Activated CD8-positive, alpha-beta memory T cell treated with anti-CD3 and anti-CD28 coated beads, Interleukin-2, amount 50 U/mL, for 24 hours (primary cell): ENCODE measurements at regions not wholly inside any gene's neighbourhood (a gene's known extent, or its start where the extent isn't known, plus 50 kb on each side); places are given as distances from the start of the nearest gene placed in this dataset.

Source experiments
- DNase-seq: peaks from one replicate; pipeline ENCODE4 v3.0.0-alpha.2; 2020; ENCODE audit errors: extremely low read depth

DNA sequence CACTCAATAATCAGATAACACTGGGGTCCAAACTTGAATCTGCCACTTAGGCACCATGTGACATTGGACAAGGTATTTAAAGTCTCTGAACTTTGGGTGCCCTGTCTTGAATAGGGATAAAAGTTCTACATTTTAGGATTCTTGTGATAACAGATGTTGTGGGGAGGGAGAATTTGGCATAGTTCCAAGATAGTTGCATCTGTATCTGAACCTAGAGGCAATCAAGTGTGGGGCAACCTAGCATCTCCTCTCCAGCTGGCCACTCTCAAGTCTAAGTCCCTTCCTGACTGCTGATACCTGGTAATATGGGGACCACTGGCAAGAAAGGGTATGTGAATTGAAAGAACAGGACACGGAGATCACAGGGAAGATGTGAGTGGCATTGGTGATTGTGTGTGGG is 256.1 kb downstream of the FOXO1 start:
- DNase-seq, result no peak

DNA sequence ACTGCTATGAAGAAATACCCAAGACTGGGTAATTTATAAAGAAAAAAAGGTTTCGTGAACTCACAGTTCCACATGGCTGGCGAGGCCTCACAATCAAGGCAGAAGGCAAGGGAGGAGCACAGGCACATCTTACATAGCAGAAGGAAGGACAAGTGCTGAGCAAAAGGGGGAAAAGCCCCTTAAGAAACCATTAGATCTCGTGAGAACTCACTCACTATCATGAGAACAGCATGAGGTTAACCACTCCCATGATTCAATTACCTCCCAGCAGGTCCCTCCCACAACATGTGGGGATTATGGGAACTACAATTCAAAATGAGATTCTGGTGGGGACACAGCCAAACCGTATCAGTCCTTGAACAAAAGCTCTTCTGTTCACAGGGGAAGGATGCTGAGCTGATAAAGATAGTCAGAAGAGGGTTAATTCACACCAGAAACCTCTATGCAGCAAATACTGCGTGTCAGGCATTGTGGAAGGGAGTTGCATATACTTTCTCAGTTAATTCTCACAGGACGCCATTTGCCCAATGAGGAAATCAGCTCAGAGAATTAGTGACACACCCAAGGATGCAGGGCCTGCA is 246.2 kb downstream of the FOXO1 start:
- no peak for DNase-seq

DNA sequence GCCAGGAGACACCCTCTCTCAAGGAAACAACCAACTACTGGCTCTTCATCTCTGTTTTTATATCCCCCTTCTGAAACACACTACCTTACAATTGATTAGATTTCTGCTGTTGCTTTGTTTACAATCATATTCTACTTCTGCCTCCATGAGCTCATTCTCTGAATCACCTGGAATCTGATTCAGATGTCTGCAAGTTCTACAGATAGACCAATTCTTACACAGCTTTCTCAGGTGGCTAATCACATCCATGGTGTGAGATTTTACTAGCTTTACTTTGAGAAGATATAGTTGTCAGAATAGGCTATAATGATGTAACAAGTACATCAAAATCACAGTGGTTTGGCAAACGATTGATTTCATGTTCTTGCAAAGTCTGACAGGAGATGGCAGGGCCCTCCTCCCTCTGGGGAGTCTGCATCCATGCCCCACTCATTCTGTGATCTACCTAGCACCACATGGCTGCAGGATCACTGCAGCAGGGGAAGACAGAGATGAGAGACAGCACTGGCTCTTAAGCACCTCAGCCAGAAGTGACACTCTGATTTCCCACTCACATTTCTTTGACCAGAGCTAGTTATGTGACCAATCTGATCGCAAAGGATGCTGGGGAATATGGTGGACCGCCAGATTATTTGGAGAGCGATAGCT is 243.7 kb downstream of the FOXO1 start:
- DNase-seq, result no peak

DNA sequence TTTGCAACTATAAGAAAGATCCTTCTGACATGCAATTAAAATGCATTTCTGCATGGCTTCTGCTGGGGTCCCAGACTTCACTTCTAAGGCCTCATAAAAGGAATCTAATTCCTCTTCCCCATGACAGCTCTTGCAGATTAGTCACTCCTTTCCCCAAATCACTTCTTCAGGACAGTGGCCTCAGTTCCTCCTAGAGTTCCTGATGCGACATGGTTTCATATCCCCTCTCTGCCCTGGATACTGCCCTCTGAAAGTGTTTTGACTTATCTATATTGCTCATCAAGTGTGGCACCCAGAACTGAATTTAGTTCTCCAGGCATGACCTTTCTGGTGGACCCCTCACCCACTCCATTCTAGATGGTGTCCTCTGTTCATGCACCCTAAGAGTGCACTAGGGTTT is 238.1 kb downstream of the FOXO1 start:
- DNase-seq, result no peak

DNA sequence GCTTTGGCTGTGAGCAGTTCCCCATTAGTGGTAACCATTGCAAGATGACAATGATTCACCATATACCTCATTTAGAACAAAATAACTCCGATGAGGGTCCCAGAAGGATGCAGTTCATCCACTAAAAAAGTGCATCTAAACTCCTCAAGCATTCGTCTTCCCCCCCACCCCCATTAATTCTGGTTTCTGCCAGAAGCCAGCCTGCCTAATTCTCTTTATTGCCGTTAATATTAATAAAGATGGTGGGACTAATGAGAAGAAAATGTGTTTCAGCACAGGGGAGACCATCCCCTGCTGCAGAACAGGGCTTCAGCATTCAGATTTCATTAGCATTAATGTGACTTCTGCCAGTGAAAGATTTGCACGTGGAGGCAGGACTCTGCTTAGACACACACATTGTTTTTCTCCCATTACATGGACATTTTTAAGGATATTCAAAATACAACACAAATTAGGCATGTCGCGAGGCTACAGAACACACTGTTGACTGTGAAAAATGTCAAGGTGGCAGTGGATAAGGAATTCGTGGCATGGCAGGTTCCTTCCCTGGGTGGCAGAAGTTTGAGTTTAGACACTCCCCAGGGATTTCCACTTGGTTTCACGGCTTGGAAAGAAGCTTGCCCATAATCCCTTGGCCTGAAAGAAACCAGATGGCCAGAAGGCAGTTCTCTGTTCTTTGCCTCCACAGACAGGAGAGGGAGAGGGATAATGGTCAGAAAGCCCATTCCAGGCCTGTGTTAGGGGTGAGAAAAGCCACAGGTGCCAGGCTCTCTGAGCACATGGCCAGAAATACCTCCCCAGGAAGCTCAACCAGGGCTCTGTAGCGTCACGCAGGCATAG is 236.5 kb downstream of the FOXO1 start:
- DNase-seq, result no peak

DNA sequence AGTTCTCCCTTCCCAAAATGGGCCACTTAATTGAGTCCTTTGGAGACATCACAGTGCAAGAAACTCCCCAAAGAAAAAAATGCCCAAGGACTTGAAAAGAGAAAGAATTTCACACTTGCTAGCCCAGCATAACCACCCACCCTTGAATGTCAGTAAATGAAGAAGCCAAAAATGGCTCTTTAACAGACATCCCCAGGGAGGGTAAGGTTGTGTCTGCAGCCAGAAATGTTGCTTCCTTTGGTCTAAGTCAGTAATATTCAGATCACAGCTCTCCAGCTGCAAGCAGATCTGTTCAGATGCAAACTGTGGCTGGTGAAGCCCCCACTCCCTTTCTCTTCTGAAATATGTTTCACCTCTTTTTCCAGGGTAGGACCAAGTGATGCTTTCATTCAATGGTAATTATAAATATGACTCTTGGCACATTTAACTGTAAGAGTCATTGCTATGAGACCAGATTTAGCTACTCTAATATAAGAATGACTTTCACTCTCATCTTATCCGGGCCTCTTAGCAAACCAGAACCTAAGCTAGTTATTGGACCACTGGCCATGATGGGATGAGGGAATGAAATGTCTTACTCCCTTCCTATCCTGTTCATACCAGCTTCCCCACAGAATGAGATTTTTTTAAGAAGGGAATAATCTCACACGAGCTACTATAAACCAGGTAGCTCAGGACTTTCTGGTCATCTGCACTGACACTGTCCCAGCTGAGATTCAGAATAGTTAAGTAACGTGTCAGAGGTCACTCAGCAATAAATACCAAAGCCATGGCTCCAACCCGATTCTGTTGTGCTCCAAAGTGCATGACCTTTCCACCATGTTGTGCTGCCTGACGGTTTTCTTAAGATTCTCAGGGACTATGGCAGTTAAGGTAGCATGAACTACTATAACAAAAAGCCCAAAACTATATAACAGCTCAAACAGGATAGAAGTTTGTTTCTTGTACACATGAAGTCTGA is 234.1 kb downstream of the FOXO1 start:
- no peak for DNase-seq

DNA sequence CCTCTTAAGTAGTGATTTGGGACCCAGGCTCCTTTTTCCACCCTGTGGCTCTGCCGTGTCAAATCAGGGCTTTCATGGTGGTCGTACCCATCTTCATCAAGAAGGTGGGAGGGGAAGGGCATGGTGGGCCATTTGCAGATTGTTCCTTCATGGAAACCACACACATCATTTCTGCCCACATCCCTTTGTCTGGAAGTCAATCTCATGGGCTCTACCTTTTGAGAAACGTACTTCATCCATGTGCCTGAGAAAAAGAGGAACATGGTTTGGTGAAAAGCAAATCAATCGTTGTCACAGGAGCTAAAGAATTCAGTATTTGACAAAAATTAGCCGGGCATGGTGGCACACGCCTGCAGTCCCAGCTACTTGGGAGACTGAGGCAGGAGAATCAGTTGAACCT is 233.4 kb downstream of the FOXO1 start:
- no peak for DNase-seq

DNA sequence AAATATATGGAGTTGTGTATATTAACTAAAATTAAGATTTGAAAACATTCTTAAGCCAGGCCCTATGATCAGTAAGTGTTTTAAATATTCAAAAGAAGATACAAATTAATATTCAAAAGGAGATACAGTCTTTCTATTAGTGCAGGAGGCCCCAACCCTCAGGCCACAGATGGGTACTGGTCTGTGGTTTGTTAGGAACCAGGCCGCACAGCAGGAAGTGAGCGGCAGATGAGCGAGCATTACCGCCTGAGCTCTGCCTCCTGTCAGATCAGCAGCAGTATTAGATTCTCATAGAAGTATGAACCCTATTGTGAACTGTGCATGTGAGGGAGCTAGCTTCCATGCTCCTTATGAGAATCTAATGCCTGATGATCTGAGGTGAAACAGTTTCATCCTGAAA is 232.9 kb downstream of the FOXO1 start:
- DNase-seq, result no peak

DNA sequence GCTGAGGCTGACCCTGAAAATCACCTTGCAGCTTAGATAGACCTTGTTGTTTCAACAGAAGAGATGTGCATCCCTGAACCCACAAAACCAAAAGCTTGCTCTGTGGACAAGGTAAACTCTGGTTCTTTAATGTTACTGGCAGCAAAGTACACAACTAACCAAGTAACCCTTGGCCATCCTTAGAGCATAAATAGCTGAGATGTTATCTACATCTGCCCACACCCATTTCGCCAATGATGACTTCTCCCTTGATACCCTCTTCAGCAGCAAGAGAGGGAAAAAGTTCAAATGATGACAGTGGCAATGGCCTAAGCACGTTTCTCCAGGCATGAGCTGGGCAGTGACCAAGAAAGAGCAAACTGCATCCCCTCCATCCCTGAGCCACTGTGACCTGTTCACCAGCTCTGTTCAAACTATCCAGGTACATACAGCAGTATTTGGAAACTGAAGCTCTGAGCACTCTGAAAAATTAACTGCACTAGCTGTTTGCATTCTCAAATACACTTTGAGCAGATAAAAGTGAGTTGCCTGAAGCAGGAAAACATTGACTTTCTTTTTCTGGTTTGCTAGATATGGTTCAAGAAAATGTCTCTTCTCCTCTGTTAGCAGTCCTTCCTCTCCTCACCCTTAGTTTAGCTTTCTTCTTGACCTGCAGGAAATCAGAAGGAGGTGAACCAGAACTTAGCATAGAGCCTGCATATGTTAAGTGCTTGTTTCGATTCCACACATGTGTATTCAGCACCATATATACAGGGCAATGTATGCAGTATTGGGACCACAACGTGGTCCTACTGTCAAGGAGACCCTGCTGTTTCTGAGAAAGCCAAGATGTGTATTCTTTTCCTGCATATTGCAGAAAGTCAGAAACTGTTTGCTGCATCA is 231.7 kb downstream of the FOXO1 start:
- DNase-seq, result no peak

DNA sequence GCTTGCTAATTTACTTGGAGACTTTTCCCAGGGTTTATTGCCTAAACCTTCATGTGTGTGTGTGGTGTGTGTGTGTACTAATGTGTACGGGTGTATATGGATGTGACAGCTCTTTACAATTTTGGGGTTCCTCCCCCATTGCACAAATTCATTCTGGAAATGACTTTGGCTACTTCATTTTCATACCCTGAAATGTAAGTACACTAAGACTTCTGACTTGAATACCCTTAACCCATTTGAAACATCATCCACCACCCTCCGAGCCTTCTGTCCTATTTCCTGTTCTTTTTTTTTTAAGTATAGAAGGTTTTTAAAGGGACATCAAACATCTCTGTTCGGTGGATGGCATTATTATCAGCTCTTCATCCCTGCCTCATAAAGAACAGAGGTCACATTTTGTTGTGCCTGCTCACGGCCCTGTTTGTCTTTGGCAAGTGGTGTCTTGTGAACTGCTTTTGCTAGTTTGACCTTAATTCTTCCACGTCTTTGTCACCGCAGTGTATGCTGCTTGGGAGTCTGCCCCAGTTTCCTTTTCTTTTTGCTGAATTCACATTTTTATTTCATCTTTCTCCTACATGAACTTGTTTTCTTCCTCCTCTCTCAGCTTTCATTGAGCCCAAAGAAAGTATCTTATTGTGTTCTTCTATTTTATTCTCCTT is 228.3 kb downstream of the FOXO1 start:
- DNase-seq, result no peak

DNA sequence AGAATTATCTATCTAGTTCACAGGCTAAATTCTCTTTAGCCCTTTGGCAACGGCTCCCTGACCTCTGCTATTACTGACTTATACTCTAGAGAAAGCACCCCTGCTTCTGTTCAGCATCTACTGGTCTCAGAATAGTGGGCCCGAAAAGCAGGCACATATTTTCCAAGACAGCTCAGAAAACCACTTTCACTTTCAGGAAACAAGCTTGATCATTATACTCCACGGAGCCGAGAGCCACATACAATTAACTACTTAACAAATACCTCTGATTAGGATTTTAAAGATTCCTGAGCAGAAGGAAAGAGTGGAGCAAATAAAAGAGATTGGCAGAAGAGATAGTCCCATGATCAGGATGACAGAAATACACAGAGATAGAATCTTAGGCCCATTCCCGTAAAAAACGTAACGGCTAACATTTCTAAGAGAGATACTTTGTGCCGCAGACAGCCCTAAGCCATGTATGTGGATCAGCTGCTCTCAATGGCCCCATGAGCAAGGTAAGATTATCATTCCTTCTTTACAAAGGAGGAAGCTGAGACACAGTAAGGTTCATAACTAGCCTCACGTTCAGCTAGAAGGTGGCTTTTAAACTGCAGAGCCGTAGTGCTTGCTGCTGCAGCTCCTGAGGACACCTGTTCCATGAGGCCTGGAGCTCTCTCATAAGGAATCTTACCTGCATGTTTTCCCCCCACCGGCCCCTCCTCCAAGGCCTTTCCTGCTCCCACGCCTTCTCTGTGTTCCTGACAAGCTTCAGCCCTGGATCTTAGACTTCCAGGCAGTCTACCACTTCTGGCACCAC is 227.2 kb downstream of the FOXO1 start:
- no peak for DNase-seq

DNA sequence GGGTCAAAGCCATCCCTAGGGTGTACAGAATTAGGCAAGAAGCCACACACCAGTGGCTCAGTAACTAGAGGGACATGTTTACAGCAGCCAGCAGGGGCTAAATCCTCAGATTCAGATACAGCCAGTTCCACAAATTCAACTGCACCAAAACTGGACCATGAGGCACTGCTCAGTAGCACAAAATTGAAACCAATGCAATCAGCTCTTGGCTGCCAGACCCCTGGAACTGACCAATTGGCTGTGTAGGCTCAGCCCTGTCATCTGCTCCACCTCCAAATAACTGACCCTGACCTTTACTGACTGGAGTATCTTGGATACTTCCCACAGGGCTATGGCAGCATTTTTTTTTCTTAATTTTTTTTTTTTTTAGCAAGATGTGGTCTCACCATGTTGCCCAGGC is 226.5 kb downstream of the FOXO1 start:
- no peak for DNase-seq

DNA sequence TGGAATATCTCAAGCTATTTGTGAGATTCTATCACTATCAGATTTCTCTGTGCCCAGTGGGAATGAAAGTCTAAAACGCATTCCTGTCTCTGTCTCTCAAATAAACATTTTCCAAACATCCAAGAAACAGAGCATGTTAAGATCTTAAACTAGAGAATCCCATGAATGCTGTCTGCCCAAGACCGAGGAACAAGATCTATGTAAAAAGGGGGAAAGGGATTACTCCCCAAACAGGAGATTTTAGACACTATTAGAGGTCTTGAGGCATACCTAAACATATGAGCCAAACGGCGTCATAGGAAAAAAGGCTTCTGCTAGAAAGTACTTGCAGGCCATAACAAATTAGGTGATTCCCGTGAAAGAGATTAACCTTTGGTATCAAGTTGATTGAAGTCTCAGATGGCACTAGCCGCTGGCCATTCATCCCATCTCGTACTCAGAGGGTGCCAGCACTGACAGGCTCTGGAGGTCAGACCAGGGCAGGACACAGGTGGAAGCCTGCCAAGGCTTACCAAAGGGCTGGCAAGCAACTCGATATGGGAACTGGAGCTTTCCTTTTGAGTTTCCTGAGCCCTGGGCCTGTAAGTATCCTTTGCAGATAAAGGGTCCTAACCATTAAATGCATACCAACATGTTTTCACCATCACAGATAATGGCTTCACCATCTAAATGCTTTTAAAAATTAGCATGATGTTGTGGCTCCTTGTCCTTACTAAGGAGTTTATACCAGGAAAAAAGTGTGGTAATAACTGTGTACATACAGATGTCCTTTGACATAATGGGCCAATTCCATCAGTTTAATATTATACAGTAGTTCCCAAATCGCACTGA is 225.2 kb downstream of the FOXO1 start:
- DNase-seq, result no peak

DNA sequence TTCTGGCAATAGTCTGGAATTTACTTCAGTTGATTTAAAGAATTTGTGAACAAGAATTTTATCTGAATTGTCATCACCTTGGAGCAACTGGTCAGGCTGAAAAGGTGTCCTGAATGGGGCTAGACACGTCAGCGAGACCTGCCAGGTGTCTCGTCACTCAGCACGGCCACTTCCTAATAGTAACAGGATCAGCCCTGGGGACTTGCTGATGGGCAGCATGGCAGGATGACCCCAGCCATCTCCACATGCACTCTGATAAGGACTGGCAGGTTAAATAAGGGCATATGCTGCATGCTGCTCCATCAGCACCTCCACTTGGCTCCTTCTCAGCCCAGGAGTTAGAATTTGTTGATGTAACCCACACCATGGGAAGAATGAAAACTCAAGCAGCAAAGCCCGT is 224.2 kb downstream of the FOXO1 start:
- no peak for DNase-seq

DNA sequence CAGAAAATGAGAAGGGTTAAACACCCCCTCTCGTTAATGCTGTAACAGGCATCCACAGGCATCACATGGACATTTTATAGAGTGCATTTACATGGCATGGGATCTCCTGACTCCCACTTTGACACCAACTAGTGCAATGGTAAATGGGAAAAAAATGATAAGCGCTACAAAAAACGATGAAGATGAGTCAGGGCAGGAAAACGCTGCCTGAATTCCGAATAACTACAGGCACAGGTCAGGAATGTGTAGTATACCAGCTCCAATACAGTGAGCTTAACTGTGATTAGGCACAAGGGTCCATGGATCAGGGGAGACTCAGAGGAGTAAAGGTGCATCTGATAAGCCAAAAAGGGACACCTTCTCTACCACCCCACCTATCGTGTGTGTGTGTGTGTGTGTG is 223.6 kb downstream of the FOXO1 start:
- DNase-seq, result no peak

DNA sequence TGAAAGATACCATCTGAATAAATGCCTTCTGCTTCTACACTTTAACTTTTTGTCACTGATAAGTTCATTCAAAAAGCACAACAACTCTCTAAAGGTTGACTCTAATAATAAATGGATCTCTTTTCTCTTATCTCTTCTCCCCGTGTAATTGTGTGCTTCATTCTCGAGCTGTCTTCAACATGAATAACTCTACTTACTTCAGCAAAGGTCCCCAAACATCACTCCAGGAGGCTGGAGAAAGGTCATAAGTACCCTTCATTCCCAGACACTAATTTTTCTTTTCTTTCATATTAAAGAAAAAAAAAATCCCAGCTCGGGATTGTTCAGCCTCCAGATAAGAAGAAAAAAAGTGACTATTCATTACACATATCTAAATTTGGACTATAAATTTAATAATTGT is 222.2 kb downstream of the FOXO1 start:
- no peak for DNase-seq

DNA sequence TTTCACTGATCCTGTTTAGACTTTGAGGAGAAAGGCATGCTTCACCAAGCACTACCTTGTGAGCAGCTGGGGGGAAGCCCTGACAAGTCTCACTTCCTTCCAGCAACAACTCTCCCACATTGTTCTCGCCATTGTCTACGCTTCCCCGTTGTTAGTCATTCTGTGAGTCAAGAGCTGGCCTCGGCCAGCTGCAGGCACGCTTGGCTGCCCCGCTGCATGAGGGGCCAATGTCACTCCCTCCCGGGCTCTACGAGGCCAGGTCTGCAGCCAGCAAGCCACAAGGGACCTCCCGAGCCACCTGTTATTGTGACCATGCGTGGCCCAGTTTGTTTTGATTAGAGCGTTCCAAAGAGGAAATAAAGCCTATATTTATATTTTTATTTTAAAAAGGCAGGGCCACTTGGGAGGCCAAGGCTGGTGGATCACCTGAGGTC is 220.9 kb downstream of the FOXO1 start:
- DNase-seq, result no peak

DNA sequence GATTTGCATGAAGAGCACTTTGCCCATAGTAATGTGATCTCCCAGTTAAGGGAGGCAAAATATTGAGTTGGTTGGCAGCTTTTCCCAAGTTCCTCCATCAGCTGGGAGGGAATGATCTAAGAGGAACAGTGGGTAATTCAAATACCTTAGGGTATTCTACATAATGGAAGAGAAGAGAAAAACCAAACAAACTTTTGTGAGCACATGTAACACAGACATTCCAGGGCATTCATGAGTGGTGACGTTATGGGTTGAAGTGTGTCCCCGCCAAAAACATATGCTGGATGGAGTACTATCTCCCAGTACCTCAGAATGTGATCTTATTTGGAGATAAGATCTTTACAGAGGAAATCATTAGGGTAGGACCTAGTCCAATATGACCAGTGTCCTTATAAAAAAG is 220.1 kb downstream of the FOXO1 start:
- no peak for DNase-seq

DNA sequence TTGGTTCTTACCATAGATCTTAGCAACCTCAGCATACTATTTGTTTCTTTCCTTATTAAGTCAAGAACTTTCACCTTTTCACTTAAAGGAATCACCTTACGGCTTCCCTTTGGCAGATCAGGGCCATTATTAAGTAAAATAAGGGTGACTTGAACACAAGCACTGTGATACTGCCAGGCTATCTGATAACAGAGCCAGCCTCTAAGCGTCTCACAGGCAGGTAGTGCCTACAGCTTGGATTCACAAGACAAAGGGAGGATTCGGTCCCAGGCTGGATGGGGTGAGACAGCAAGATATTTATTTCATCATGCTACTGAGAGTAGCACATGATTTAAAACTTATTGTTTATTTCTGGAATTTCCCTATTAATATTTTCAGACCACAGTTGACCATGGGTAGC is 218.6 kb downstream of the FOXO1 start:
- DNase-seq, result no peak
